Stomach (tissue), 4 donors: ENCODE measurements at regions not wholly inside any gene's neighbourhood (a gene's known extent, or its start where the extent isn't known, plus 50 kb on each side); places are given as distances from the start of the nearest gene placed in this dataset.
"Not testable (repeated sequence)": the region's sequence is repeated elsewhere in the genome, so short reads cannot be mapped to it uniquely, and the experiment has no call there.

Source experiments
- CTCF ChIP-seq, 7 experiments: fragments of 450-650 bp in 4 of 7; fragments of 200-600 bp in 3 of 7; sonication (generic) in 3 of 7; IDR thresholded peaks; one replicate each; pipeline ENCODE4 v1.5.1; 2016 to 2019; ENCODE audit warnings: antibody characterized with exemption in 7 of 7, control low read depth in 2 of 7, mild to moderate bottlenecking in 1 of 7
- POLR2A ChIP-seq, 4 donors: fragments of 450-650 bp; IDR thresholded peaks; one replicate each; pipeline ENCODE4 v1.6.1; 2016; ENCODE audit warnings: antibody characterized with exemption in 4 of 4, control low read depth in 2 of 4, mild to moderate bottlenecking in 1 of 4, moderate library complexity in 1 of 4
- POLR2AphosphoS5 ChIP-seq, 3 donors: sonication (generic); formaldehyde crosslinking; IDR thresholded peaks; one replicate each; pipeline ENCODE4 v1.6.1; 2016; ENCODE audit warnings: antibody characterized with exemption in 3 of 3

- not testable (repeated sequence) for TF ChIP-seq POLR2AphosphoS5, CTCF, POLR2A (IDR thresholded peaks at IDR 0.05)
Measured at GRCh38 chrX:114472008-114472407, 111.9 kb upstream of the HTR2C start.
